Psoas muscle (tissue), 7 donors: ENCODE measurements at regions not wholly inside any gene's neighbourhood (a gene's known extent, or its start where the extent isn't known, plus 50 kb on each side); places are given as distances from the start of the nearest gene placed in this dataset.
"Not testable (repeated sequence)": the region's sequence is repeated elsewhere in the genome, so short reads cannot be mapped to it uniquely, and the experiment has no call there.

Experiments used
- ATAC-seq, 4 donors: fragments of 200-7000 bp; cut with Tn5 transposase; one replicate each; pipeline ENCODE4 v1.9.1; 2020; ENCODE audit warnings: moderate library complexity in 3 of 4, mild to moderate bottlenecking in 2 of 4
- DNase-seq, 2 donors: peaks; one replicate each; pipeline ENCODE4 v3.0.0-alpha.2; 2020
- H3K27ac ChIP-seq: fragments of 200-600 bp; one replicate; pipeline ENCODE4 v1.8.0; 2022
- H3K27me3 ChIP-seq, 3 donors: fragments of 200-600 bp in 1 of 3; one replicate each; pipeline versions ENCODE4 v1.6.1 to v1.8.0; 2013 to 2022; ENCODE audit warnings: low read length in 2 of 3, mild to moderate bottlenecking in 2 of 3, moderate library complexity in 1 of 3; ENCODE audit not compliant: insufficient read depth in 3 of 3
- H3K36me3 ChIP-seq, 2 donors: fragments of 200-600 bp in 1 of 2; one replicate each; pipeline versions ENCODE4 v1.6.1 to v1.8.0; 2013 to 2022; ENCODE audit warnings: low read depth in 1 of 2, mild to moderate bottlenecking in 1 of 2, moderate library complexity in 1 of 2; ENCODE audit not compliant: insufficient read depth in 1 of 2
- H3K4me1 ChIP-seq: fragments of 200-600 bp; one replicate; pipeline ENCODE4 v1.8.0; 2022
- H3K4me3 ChIP-seq: fragments of 200-600 bp; one replicate; pipeline ENCODE4 v1.8.0; 2022; ENCODE audit warnings: mild to moderate bottlenecking
- H3K9me3 ChIP-seq: fragments of 200-600 bp; one replicate; pipeline ENCODE4 v1.8.0; 2022
- CTCF ChIP-seq: fragments of 200-600 bp; IDR thresholded peaks from one replicate; pipeline ENCODE4 v1.8.0; 2022; ENCODE audit warnings: antibody characterized with exemption
- whole genome bisulfite sequencing, 3 donors: extraction: QIAGEN DNeasy Blood & Tissue Kit; methylation state at CpG; one replicate each; pipeline versions ENCODE4 v1.1.6 to v1.1.7; 2013; 5-methylcytosine and 5-hydroxymethylcytosine counted together
- intact Hi-C, 2 donors: fragments of 100-400 bp; cut with DNase I; formaldehyde crosslinking; loops; one replicate each; pipeline versions ENCODE4 v1.11.0 to v1.14.2; 2022
- donor health status: healthy with polysubstance abuse.
- donor health status: DM: no; HTN: no; CAD: no; lungs with moderate emphysema.
- donor health status: Bipolar disorder and iron deficiency.
- donor health status: healthy.
- donor health status: DM: yes; HTN: yes; CAD: no.
- donor health status: DM: no; HTN: no; CAD: no.
- donor health status: DM: yes; HTN: yes; CAD: no.

GRCh38 chr22:11035031-11035873 is 4492.7 kb upstream of the OR11H1 start:
- WGBS, 3 donors = 66 to 71% (median 69%) methylated on average over 13 of the region's 13 CpGs
- H3K27me3 ChIP-seq, H3K36me3 ChIP-seq, intact Hi-C loops, H3K9me3 ChIP-seq, DNase-seq, H3K4me3 ChIP-seq, H3K4me1 ChIP-seq, H3K27ac ChIP-seq: not testable (repeated sequence)
- peak in 3 of 4 donors; percentile 12 to 17 (median 15) for ATAC-seq

DNA sequence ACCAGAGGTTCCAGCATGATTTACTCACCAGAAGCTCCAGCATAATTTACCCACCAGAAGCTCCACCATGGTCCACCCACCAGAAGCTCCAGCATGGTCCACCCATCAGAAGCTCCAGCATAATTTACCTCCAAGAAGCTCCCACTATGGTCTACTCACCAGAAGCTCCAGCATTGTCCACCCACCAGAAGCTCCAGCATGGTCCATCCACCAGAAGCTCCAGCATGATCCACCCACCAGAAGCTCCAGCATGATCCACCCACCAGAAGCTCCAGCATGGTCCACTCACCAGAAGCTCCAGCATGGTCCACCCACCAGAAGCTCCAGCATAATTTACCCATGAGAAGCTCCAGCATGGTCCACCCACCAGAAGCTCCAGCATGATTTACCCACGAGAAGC is 4490.7 kb upstream of the OR11H1 start:
- intact Hi-C loops, H3K27me3 ChIP-seq, H3K36me3 ChIP-seq, DNase-seq, ATAC-seq, H3K4me1 ChIP-seq, H3K4me3 ChIP-seq, H3K27ac ChIP-seq: not testable (repeated sequence)
- peaks cover 13% of the 10 kb centered on the region for H3K9me3 ChIP-seq
- WGBS, 3 donors = 33 to 52% (median 40%) methylated on average over 1 of the region's 1 CpG

DNA sequence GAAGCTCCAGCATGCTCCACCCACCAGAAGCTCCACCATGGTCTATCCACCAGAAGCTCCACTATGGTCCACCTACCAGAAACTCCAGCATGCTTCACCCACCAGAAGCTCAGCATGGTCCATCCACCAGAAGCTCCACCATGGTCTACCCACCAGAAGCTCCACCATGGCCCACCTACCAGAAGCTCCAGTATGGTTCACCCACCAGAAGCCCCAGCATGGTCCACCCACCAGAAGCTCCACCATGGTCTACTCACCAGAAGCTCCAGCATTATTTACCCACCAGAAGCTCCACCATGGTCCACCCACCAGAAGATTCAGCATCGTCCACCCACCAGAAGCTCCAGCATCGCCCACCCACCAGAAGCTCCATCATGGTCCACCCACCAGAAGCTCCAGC is 4490.2 kb upstream of the OR11H1 start:
- H3K4me3 ChIP-seq, ATAC-seq, DNase-seq, H3K36me3 ChIP-seq, H3K27ac ChIP-seq, H3K27me3 ChIP-seq, H3K4me1 ChIP-seq, intact Hi-C loops: not testable (repeated sequence)
- 60 to 69% (median 64%) methylated on average over 2 of the region's 2 CpGs for WGBS, 3 donors
- peaks cover 15% of the 10 kb centered on the region for H3K9me3 ChIP-seq

DNA sequence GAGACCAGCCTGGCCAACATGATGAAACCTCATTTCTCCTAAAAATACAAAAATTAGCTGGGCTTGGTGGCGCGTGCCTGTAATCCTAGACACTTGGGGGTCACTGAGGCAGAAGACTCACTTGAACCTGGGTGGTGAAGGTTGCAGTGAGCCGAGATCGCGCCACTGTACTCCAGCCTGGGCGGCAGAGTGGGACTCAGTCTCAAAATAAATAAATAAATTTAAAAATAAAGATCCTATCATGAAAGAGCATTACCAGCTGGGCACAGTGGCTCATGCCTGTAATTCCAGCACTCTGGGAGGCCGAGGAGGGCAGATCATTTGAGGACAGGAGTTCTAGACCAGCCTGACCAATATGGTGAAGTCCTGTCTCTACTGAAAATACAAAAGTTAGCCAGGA is 4489.2 kb upstream of the OR11H1 start:
- intact Hi-C loops, H3K27me3 ChIP-seq, H3K4me3 ChIP-seq, ATAC-seq, H3K36me3 ChIP-seq, H3K27ac ChIP-seq, H3K4me1 ChIP-seq: not testable (repeated sequence)
- WGBS, 3 donors = 59 to 72% (median 65%) methylated on average over 7 of the region's 7 CpGs
- H3K9me3 ChIP-seq = peaks cover 15% of the 10 kb centered on the region
- peak in 1 of 2 donors; percentile 45 for DNase-seq

GRCh38 chr22:11041416-11041815 is 4486.6 kb upstream of the OR11H1 start:
- DNase-seq, H3K27ac ChIP-seq, H3K4me3 ChIP-seq, H3K4me1 ChIP-seq, ATAC-seq, H3K36me3 ChIP-seq, intact Hi-C loops, H3K27me3 ChIP-seq: not testable (repeated sequence)
- WGBS, 3 donors = 57 to 67% (median 64%) methylated on average over 9 of the region's 9 CpGs
- H3K9me3 ChIP-seq = peaks cover 14% of the 10 kb centered on the region

DNA sequence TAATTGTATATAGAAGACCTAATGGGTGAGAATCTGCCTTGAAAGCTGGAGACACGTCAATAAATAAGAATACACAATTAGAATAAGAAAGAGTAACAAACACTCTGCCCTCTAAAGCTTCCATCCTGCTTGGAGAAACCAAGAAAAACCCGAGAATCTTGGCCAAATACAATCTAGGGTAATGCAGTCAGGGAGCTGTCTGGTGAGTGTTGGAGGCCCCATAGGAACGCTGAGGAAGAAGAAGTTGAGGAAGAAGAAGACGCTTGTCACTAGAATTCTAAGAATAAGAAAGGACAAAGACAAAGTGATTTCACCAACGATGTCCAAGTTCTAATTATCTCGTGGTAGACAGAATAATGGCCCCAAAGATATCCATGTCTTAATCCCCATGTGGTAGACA is 4485.9 kb upstream of the OR11H1 start:
- no peak overlapping the region for H3K27ac ChIP-seq
- intact Hi-C loops = no loop called here
- no peaks in the 10 kb centered on the region for H3K4me1 ChIP-seq
- H3K36me3 ChIP-seq = no peaks in the 10 kb centered on the region
- no peak for ATAC-seq
- no peak for DNase-seq
- WGBS, 3 donors = 34 to 39% (median 35%) methylated on average over 6 of the region's 6 CpGs
- H3K27me3 ChIP-seq = no peaks in the 10 kb centered on the region
- H3K9me3 ChIP-seq = peaks cover 9% of the 10 kb centered on the region
- H3K4me3 ChIP-seq = no peak overlapping the region
- no peak for TF ChIP-seq CTCF

- peaks cover 12% of the 10 kb centered on the region for H3K9me3 ChIP-seq
Measured at GRCh38 chr22:11043289-11043688, 4484.7 kb upstream of the OR11H1 start.

DNA sequence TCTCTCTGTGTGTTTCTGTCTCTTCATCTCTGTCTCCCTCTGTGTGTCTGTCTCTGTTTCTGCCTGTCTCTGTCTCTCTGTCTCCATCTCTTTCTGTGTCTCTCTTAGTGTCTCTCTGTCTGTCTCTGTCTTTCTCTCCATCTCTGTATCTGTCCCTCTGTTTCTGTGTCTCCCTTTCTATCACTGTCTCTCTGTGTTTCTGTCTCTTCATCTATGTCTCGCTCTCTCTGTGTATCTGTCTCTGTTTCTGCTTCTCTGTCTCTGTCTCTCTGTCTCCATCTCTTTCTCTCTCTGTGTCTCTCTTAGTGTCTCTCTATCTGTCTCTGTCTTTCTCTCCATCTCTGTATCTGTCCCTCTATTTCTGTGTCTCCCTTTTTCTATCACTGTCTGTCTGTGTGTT is 4479.1 kb upstream of the OR11H1 start:
- DNase-seq, H3K36me3 ChIP-seq, H3K27ac ChIP-seq, H3K4me1 ChIP-seq, H3K4me3 ChIP-seq, ATAC-seq, H3K27me3 ChIP-seq, H3K9me3 ChIP-seq, intact Hi-C loops: not testable (repeated sequence)
- WGBS, 3 donors = 75 to 88% (median 88%) methylated on average over 1 of the region's 1 CpG

More at GRCh38 chr22:11043289-11043688, 4484.7 kb upstream of the OR11H1 start:
- H3K27me3 ChIP-seq, H3K27ac ChIP-seq, H3K4me1 ChIP-seq, H3K4me3 ChIP-seq, intact Hi-C loops, DNase-seq, H3K36me3 ChIP-seq: not testable (repeated sequence)
- ATAC-seq = peak in 1 of 4 donors; percentile 17

GRCh38 chr22:11050226-11050625 is 4477.8 kb upstream of the OR11H1 start:
- 72 to 79% (median 74%) methylated on average over 10 to 11 of the region's 11 CpGs for WGBS, 3 donors
- H3K27ac ChIP-seq, ATAC-seq, H3K36me3 ChIP-seq, H3K27me3 ChIP-seq, H3K4me3 ChIP-seq, H3K9me3 ChIP-seq, DNase-seq, intact Hi-C loops, H3K4me1 ChIP-seq: not testable (repeated sequence)

DNA sequence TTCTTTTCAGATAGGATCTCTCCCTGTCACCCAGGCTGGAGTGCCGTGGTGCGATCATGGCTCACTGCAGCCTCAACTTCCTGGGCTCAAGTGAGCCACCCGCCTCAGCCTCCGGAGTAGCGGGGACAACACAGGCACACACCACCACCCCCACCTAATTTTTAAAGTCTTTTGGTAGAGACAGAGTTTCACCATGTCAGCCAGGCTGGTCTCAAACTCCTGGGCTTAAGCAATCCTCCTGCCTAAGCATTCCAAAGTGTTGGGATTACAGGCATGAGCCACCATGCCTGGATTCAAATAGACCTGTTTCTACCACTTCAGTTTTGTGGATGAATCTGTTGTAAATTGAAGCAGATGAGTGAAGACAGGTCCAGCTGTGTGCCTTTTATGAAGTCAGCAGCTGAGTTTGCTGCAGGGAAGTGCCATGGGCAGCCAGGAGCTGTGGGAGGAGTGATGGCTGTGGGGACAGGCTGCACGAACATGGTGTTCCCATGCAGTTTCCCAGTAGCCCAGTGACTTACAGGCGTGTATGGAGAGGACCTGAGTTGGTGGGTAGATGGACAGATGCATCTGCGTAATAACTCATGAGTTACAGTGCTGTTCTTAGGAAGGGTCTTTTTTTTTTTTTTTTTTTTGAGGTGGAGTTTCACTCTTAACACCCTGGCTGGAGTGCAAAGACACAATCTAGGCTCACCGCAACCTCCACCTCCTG is 4476.4 kb upstream of the OR11H1 start:
- ATAC-seq = peak in 1 of 4 donors; percentile 16
- intact Hi-C loops, H3K4me1 ChIP-seq, DNase-seq, H3K4me3 ChIP-seq, H3K36me3 ChIP-seq, H3K27me3 ChIP-seq, H3K9me3 ChIP-seq, H3K27ac ChIP-seq: not testable (repeated sequence)
- WGBS, 3 donors = 63 to 66% (median 65%) methylated on average over 7 of the region's 9 CpGs
